RCC 7860 (cell line): ENCODE measurements at regions not wholly inside any gene's neighbourhood (a gene's known extent, or its start where the extent isn't known, plus 50 kb on each side); places are given as distances from the start of the nearest gene placed in this dataset.
"Not testable (repeated sequence)": the region's sequence is repeated elsewhere in the genome, so short reads cannot be mapped to it uniquely, and the experiment has no call there.

Source experiments
- DNase-seq: peaks from one replicate; pipeline ENCODE4 v3.0.0-alpha.2; 2015; ENCODE audit warnings: low spot score
- FAIRE-seq: peaks from 2 replicates; lab custom pipeline; 2012; peaks lifted over from hg19 to GRCh38; lab: Jason Lieb, UNC

DNA sequence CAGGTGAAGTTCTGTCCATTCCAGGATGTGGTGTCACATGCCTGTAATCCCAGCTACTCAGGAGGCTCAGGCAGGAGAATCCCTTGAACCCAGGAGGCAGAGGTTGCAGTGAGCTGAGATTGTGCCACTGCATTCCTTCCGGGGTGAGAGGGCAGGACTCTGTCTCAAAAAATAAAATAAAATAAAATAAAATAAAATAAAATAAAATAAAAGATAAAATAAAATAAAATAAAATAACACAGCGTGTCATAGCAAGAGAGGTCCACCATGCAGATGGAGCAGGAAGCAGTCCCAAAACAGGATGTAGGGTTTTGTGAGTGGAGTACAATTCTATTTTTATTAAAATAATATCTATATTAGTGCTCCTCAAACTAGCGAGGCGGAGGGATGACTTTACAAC, 83.1 kb upstream of the CD82 start:
- FAIRE-seq, DNase-seq: not testable (repeated sequence)

- no peak for DNase-seq
- no peak for FAIRE-seq
Measured at GRCh38 chr11:44483919-44484610, 81.4 kb upstream of the CD82 start.

DNA sequence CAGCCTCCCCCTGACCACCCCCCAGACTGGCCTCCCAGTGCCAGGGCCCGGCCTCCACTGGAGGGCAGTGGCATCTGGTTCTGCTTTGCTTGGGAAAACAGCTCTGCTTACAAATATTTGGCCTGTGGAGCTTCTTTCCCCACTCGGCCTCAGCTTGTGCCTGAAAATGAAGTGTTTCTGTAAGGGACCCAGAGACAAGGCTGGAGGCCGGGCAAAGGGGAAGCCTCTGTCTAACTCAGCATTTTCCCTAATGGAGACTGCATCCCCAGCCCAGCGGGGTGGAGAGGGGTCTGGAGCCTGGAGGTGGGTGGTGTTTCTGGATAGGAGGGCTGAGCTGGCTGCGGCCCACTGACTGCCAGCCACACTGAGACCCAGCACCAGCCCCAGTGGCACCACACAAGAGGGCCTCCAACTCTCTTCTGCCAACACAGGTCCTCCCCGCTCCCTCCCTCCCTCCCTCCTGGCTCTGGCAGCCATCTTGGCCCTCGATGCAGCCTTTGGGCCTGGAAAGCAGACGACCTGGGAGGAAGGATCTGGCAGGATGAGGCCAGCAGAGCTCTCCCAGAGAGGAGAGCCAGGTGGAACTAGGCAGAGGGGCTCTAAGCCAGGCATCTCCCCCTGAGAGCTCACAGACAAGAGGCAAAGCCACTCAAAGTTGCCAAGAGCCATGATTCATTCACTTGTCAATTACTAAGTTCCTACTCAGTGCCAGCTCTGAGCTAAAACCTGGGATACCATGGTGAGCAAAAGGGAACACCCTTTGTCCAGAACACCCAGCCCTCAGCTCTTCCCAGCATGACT, 77.1 kb upstream of the CD82 start:
- FAIRE-seq (no peak), DNase-seq (no peak)

DNA sequence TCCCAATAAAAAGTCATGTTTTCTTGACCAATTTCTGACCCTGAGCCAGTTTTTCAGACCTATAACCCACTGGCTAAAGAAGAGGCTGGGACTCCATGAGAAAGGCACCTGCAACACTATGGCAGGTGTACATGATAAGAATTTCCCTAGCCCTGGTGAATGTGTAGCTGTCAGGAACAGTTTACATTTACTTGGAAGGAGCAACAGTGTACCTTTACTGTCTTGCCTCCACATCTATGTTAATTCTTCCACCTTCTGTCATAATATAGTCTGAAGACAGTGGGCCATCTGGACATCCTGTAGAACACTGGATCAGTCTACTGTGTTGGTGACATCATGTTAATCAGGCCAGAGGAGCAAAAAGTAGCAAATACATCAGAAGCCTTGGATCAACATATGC, 72.1 kb upstream of the CD82 start:
- FAIRE-seq (no peak), DNase-seq (no peak)

DNA sequence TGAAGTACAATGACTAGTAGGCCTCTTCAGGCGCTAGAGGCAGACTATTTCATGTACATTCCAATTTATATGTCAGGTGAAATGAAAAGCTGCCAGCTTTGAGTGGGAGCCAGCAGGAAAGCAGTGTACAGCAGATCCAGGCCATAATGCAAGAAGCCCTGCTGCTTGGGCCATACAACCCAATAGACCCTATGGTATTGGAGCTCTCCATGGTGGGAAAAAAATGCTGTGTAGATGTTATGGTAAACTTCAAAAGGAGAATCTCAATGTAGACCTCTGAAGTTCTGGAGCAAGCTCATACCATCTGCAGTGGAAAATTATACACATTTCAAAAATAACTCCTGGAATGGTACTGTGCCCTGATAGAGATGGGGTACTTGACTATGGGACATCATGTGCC, 71.5 kb upstream of the CD82 start:
- no peak for DNase-seq
- no peak for FAIRE-seq

GRCh38 chr11:44494785-44495184, 70.7 kb upstream of the CD82 start:
- FAIRE-seq (no peak), DNase-seq (no peak)

- FAIRE-seq (no peak), DNase-seq (no peak)
Measured at GRCh38 chr11:44496391-44496790, 69.1 kb upstream of the CD82 start.

- DNase-seq (no peak), FAIRE-seq (no peak)
Measured at GRCh38 chr11:44498089-44498871, 67.2 kb upstream of the CD82 start.

DNA sequence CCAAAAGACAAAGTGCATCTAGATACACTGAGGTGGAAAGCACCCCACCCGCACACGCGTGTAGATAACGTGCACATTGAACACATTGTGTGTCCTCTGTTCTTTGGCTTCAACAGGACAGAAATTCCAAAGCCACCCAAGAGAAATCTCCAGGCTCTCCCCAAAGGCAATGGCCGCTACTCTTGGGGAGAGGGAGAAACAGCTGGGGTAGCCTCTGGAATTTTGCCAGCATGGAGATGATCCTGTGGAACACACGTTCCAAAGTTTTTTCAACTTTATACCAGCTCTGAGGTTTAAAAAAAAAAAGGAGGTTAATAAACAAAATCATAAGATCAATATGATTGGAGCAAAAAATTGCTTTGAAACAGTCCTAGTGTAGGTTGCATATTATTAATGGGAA, 63.0 kb upstream of the CD82 start:
- FAIRE-seq (no peak), DNase-seq (no peak)

GRCh38 chr11:44505581-44506054, 59.8 kb upstream of the CD82 start:
- FAIRE-seq, result no peak
- peak; percentile 37 for DNase-seq

- DNase-seq, result peak; percentile 33
- FAIRE-seq, result no peak
Measured at GRCh38 chr11:44506375-44507016, 59.0 kb upstream of the CD82 start.

- DNase-seq (no peak), FAIRE-seq (no peak)
Measured at GRCh38 chr11:44507491-44507890, 58.0 kb upstream of the CD82 start.

- DNase-seq (peak; percentile 49), FAIRE-seq (no peak)
Measured at GRCh38 chr11:44507896-44508445, 57.5 kb upstream of the CD82 start.

DNA sequence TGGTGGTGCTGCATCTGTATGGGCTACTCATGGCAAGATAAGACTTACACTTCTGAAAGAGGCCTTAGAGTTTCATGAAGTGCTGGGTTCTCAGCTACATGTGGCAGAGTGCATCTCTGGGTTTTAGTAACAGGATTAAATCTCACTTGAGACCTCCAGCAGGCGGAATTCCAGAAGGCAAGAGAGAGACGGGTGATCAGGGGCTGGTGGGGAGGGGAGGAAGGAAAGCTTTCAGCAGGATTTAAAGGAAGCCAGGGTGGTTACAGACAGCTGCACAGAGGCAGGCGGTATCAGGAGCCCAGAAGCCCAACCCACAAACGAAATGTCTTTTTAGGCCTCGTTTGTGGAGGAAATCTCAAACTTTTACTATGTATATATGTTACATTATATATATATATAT, 56.2 kb upstream of the CD82 start:
- DNase-seq (no peak), FAIRE-seq (no peak)

- DNase-seq, result no peak
- FAIRE-seq, result no peak
Measured at GRCh38 chr11:44510372-44510771, 55.1 kb upstream of the CD82 start.

DNA sequence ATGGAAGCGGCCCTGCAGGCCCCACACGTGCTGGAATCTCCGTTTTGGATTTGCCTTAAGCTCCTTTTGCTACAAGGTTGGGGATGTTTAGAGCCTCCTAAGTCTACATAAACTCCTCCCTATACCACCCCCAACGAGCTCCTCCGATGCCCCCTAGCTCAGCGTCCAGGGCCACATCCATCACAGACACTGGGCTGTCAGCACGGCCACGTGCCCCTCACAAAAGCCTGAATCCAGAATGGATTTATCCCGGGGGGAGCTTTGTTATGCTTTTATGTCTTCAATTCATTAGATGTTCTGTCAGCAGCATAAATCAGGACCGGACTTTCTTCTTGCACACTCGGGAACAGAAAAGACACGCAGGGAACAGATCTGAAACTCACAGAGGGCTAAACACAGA, 52.6 kb upstream of the CD82 start:
- FAIRE-seq (no peak), DNase-seq (no peak)

- DNase-seq (no peak), FAIRE-seq (no peak)
Measured at GRCh38 chr11:44515048-44515447, 50.4 kb upstream of the CD82 start.
